ENCODE measurements at regions not wholly inside any gene's neighbourhood (a gene's known extent, or its start where the extent isn't known, plus 50 kb on each side); places are given as distances from the start of the nearest gene placed in this dataset.

DNA sequence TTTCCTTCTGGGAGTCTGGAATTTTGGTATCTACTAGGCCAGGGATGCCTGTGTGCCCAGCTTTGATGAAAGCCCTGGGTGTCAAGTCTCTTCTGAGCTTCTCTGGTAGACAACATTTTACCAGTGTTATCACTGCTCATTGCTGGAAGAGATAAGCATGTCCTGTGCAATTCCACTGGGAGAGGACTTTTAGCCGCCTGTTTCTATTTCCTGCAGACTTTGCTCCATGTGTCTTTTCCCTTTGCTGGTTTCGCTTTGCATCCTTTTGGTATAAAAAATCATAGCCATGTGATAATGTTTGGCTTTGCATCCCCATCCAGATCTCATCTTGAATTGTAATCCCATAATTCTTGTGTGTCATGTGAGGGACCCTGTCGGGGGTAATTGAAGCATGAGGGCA, 163.2 kb downstream of the SLC28A3 start:
- H3K4me3 ChIP-seq (ENCODE audit: low read depth in 2 of 2, low read length in 1 of 2) = no peak overlapping the region
- ChIA-PET POLR2A (no interaction called here), CTCF (interaction anchor here (0.6 kb wide), 1 partner anchor 51 kb away, joined by 3 read pairs; no protein-coding TSS in a partner anchor)

GRCh38 chr9:84179531-84179930, 161.0 kb downstream of the SLC28A3 start:
- Histone ChIP-seq H3K79me2 (ENCODE audit: insufficient read depth) (no peaks in the 10 kb centered on the region), H3K27ac (ENCODE audit: low read depth in 2 of 2, low read length in 1 of 2) (no peak overlapping the region), H2AFZ (ENCODE audit: low read depth) (no peak overlapping the region), H3K4me2 (no peak overlapping the region), H3K27me3 (ENCODE audit: insufficient read depth) (no peaks in the 10 kb centered on the region), H3F3A (replicated peaks; ENCODE audit: insufficient read depth) (no peaks in the 10 kb centered on the region), H3K4me3 (ENCODE audit: low read depth in 2 of 2, low read length in 1 of 2) (no peak overlapping the region), H4K20me1 (ENCODE audit: insufficient read depth) (no peaks in the 10 kb centered on the region), H3K36me3 (replicated peaks in 1 of 2; ENCODE audit: control insufficient read depth in 1 of 2, insufficient read depth in 2 of 2, low read length in 1 of 2) (no peaks in the 10 kb centered on the region), H3K9ac (no peak overlapping the region), H3K9me2 (no peaks in the 10 kb centered on the region), H3K4me1 (ENCODE audit: control insufficient read depth in 1 of 2, insufficient read depth in 2 of 2, low read depth in 1 of 2, low read length in 1 of 2) (peaks cover 15 to 18% of the 10 kb centered on the region in 2 experiments; a peak in 3 of 4 replicates), H3K9me3 (no peaks in the 10 kb centered on the region)
- TF ChIP-seq REST (IDR thresholded peaks at IDR 0.05; ENCODE audit: low read depth, low read length) (no peak), MEF2A (IDR thresholded peaks at IDR 0.05; ENCODE audit: borderline replicate concordance, low read depth) (no peak), MAX (IDR thresholded peaks at IDR 0.05; ENCODE audit: low read depth) (no peak), RFX5 (IDR thresholded peaks at IDR 0.05; ENCODE audit: low read length) (no peak), NFIC (IDR thresholded peaks at IDR 0.05; ENCODE audit: borderline replicate concordance) (no peak), USF1 (IDR thresholded peaks at IDR 0.05; ENCODE audit: borderline replicate concordance, low read depth) (no peak), FOXM1 (IDR thresholded peaks at IDR 0.05; ENCODE audit: low read depth) (no peak), CHD2 (IDR thresholded peaks at IDR 0.05; ENCODE audit: low read length, partially characterized antibody) (no peak), SMC3 (IDR thresholded peaks at IDR 0.05; ENCODE audit: low read depth, low read length) (no peak), EP300 (IDR thresholded peaks at IDR 0.05; ENCODE audit: borderline replicate concordance in 1 of 2, low read depth in 1 of 2, low read length in 1 of 2) (no peak), GATA2 (CRISPR knock-in tag; IDR thresholded peaks at IDR 0.05) (no peak), CTCF (IDR thresholded peaks at IDR 0.05) (no peak), POLR2AphosphoS5 (IDR thresholded peaks at IDR 0.05; ENCODE audit: low read depth, low read length) (no peak), TAF1 (IDR thresholded peaks at IDR 0.05; ENCODE audit: borderline replicate concordance, low read depth, low read length) (no peak), JUND (IDR thresholded peaks at IDR 0.05) (no peak), FOXJ3 (CRISPR knock-in tag; IDR thresholded peaks at IDR 0.05) (no peak), GABPA (IDR thresholded peaks at IDR 0.05; ENCODE audit: low read depth) (no peak), RXRA (IDR thresholded peaks at IDR 0.05; ENCODE audit: borderline replicate concordance, low read depth) (no peak), TEAD4 (IDR thresholded peaks at IDR 0.05; ENCODE audit: borderline replicate concordance, insufficient read depth) (no peak)
- TF ChIP-seq, protein P1, sequence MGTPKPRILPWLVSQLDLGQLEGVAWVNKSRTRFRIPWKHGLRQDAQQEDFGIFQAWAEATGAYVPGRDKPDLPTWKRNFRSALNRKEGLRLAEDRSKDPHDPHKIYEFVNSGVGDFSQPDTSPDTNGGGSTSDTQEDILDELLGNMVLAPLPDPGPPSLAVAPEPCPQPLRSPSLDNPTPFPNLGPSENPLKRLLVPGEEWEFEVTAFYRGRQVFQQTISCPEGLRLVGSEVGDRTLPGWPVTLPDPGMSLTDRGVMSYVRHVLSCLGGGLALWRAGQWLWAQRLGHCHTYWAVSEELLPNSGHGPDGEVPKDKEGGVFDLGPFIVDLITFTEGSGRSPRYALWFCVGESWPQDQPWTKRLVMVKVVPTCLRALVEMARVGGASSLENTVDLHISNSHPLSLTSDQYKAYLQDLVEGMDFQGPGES (IDR thresholded peaks at IDR 0.05; ENCODE audit: low read depth, low read length) = no peak
- ChIA-PET POLR2A (no interaction called here), CTCF (interaction anchor here (1.2 kb wide), 1 partner anchor 24 kb away, joined by 3 read pairs; no protein-coding TSS in a partner anchor)
- DNase-seq = no peak
- WGBS (ENCODE audit: low lambda C conversion rate) = 55% methylated on average over 5 of the region's 5 CpGs

More for the DNA sequence above, 163.2 kb downstream of the SLC28A3 start:
- Histone ChIP-seq H2AFZ (ENCODE audit: low read depth) (no peak overlapping the region), H3K27ac (ENCODE audit: low read depth in 2 of 2, low read length in 1 of 2) (no peak overlapping the region), H4K20me1 (ENCODE audit: insufficient read depth) (no peaks in the 10 kb centered on the region), H3K4me1 (ENCODE audit: control insufficient read depth in 1 of 2, insufficient read depth in 2 of 2, low read depth in 1 of 2, low read length in 1 of 2) (peaks cover 13 to 16% of the 10 kb centered on the region in 2 experiments; a peak in 2 of 4 replicates), H3K9me2 (no peaks in the 10 kb centered on the region), H3K9me3 (no peaks in the 10 kb centered on the region), H3K9ac (no peak overlapping the region), H3K36me3 (replicated peaks in 1 of 2; ENCODE audit: control insufficient read depth in 1 of 2, insufficient read depth in 2 of 2, low read length in 1 of 2) (no peaks in the 10 kb centered on the region), H3K79me2 (ENCODE audit: insufficient read depth) (no peaks in the 10 kb centered on the region), H3F3A (replicated peaks; ENCODE audit: insufficient read depth) (no peaks in the 10 kb centered on the region), H3K27me3 (ENCODE audit: insufficient read depth) (no peaks in the 10 kb centered on the region), H3K4me2 (no peak overlapping the region)
- 93% methylated on average over 3 of the region's 3 CpGs for WGBS (ENCODE audit: low lambda C conversion rate)
- TF ChIP-seq CHD2 (IDR thresholded peaks at IDR 0.05; ENCODE audit: low read length, partially characterized antibody) (no peak), YY1 (IDR thresholded peaks at IDR 0.05; ENCODE audit: low read depth) (no peak)
- DNase-seq = no peak

Data from SK-N-SH (cell line).